ENCODE measurements at regions not wholly inside any gene's neighbourhood (a gene's known extent, or its start where the extent isn't known, plus 50 kb on each side); places are given as distances from the start of the nearest gene placed in this dataset.

DNA sequence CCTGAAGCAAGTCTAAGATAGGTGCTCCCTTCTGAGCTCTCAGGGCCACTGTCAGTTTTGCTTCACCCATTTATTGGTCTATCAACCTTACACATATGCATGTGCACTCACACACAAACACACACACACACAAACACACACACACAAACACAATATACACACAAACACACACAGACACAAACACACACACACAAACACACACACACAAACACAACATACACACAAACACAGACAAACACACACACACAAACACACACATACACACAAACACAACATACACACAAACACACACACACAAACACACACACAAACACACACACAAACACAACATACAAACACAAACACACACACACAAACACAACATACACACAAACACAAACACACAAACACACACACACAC is 181.6 kb upstream of the KLHL29 start:
- DNase-seq (ENCODE audit: low read depth), result no peak
- TF ChIP-seq, protein P1, sequence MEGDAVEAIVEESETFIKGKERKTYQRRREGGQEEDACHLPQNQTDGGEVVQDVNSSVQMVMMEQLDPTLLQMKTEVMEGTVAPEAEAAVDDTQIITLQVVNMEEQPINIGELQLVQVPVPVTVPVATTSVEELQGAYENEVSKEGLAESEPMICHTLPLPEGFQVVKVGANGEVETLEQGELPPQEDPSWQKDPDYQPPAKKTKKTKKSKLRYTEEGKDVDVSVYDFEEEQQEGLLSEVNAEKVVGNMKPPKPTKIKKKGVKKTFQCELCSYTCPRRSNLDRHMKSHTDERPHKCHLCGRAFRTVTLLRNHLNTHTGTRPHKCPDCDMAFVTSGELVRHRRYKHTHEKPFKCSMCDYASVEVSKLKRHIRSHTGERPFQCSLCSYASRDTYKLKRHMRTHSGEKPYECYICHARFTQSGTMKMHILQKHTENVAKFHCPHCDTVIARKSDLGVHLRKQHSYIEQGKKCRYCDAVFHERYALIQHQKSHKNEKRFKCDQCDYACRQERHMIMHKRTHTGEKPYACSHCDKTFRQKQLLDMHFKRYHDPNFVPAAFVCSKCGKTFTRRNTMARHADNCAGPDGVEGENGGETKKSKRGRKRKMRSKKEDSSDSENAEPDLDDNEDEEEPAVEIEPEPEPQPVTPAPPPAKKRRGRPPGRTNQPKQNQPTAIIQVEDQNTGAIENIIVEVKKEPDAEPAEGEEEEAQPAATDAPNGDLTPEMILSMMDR (conservative IDR thresholded peaks at IDR 0.05; ENCODE audit: low read length), result no peak
- no peak overlapping the region for H3K4me3 ChIP-seq (ENCODE audit: low read length)

DNA sequence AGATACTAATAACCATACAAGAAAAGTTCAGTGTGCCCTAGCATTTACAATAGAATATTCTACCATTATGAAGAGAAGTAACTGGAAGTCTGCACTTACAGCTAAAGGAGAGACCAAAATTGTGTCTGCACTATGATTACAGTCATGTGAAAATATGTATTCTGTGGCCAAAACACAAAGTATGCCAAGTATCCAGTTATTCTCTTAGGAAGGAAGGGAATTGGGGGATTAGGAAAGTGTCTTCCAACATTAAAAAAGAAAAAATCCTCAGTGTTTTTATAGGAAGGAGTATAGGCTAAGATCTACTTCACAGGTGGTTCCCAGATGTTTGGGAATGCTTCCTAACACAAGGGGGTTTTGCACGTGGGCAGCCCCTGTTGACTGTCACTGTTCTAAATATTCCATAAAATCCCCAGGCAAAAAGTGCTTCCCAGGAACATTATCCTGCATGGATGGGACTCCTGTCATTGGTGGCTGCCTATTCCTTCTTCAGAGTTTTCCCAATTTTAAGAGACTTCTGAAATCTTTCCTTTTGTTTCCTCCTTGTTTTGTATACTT is 180.2 kb upstream of the KLHL29 start:
- no peak for DNase-seq (ENCODE audit: low read depth)
- TF ChIP-seq, protein P1 (conservative IDR thresholded peaks at IDR 0.05; ENCODE audit: low read length), result no peak
- no peak overlapping the region for H3K4me3 ChIP-seq (ENCODE audit: low read length)

DNA sequence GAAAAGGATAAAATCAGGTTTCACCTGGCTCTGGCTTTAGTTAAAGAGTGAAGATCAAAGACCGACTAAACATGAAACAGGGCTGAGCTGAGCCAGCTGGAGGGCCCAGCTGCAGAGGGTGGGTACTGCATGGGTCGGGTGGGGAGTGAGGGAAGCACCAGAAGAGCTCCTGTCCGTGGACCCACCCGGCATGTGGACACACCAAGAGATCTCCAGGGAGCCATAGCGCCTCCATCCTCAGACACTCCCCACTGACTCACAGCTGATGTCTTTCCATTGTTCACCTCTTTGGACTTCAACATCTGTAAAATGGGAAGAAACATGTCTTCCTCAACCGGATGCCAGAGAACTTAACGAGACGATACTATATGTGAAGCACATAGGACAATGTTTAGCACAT is 178.3 kb upstream of the KLHL29 start:
- TF ChIP-seq, protein P1 (conservative IDR thresholded peaks at IDR 0.05; ENCODE audit: low read length), result no peak
- no peak overlapping the region for H3K4me3 ChIP-seq (ENCODE audit: low read length)
- DNase-seq (ENCODE audit: low read depth), result no peak

DNA sequence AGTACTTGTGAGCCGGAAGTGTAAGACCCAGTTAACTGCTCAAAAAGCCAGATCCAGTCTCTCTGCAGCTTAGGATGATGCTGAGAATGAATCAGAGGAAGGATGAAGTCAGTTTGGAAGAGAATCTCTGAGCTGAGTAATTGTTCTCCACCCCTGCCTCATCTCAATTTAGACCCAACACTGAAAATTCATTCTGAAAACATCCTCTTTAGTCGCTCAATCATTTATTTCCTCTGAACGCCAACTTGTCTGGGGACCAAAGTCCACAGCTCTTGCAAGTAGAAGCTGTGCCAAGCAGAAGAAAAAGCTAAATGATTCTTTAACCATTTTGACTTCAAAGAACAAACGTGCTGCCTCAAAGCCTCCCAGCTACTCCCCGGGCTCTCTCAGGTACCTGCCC is 177.1 kb upstream of the KLHL29 start:
- DNase-seq (ENCODE audit: low read depth), result no peak
- H3K4me3 ChIP-seq (ENCODE audit: low read length), result no peak overlapping the region
- TF ChIP-seq, protein P1 (conservative IDR thresholded peaks at IDR 0.05; ENCODE audit: low read length), result no peak

DNA sequence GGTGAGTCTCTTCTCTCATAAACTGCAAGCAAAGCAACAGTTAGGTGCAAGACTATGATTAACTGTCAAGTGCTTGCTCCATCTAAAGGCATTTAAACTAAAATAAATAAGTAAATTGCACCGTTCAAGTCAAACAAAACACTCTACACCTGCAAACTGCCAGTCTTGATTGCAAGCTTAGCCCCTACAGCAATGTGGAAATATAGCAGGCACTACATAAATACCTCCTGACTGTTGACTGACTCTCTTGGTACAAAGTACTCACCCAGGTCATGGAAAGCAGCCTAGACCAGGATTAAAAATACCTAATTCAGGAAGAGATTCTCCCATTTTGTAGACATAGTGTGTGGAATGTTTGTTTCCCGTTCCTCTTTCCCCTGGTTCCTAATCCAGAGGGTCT is 176.6 kb upstream of the KLHL29 start:
- H3K4me3 ChIP-seq (ENCODE audit: low read length), result no peak overlapping the region
- TF ChIP-seq, protein P1 (conservative IDR thresholded peaks at IDR 0.05; ENCODE audit: low read length), result no peak
- no peak for DNase-seq (ENCODE audit: low read depth)

DNA sequence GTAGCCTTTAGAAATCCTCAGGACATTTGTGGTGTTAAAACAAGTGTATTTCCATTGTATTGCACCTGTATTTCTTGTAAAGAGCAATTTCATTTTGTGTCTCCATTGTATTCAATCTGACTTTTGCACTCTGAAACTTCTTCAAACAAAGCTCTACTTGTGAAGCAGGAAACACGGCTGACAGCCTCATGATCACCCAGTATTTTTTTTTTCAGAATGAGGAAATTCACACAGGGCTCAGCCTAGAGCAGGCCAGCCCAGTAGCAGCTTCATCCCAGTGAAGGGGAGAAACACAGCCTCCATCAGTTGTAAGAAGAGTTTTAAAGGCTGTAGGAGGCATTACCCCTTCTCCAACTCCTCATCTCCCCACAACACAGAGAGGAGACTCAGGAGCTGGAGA is 175.9 kb upstream of the KLHL29 start:
- no peak overlapping the region for H3K4me3 ChIP-seq (ENCODE audit: low read length)
- no peak for DNase-seq (ENCODE audit: low read depth)
- TF ChIP-seq, protein P1 (conservative IDR thresholded peaks at IDR 0.05; ENCODE audit: low read length), result no peak

DNA sequence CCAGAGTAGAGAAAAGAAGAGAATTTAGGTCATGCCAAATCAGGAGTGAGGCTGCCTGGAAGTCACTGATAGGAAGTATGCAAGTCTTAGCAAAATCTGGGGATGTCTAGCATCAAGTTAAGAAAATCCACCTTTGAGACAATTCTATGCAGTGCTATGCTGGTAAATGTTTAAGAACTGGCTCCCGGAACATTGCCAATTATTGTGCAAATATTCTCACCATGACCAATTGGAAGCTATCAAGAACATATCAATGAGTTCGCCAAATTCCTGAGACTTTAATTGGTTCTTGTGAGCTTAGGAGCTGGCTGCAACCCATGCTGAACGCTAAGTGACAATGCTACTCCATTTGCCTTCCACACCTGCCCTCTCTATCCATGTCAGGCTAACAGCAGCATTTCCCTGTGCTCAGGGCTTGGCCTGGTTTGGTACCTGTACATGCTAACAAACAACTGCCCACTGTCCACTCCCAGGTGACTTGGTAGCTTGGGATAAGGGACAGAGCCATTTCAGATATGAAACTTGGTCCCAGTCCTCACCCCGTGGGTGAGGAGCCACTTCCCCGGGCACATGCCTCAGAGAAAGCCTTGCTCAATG is 172.9 kb upstream of the KLHL29 start:
- TF ChIP-seq, protein P1 (conservative IDR thresholded peaks at IDR 0.05; ENCODE audit: low read length), result no peak
- no peak for DNase-seq (ENCODE audit: low read depth)
- H3K4me3 ChIP-seq (ENCODE audit: low read length), result no peak overlapping the region

Data from AG10803 (cell line).